ENCODE measurements at regions not wholly inside any gene's neighbourhood (a gene's known extent, or its start where the extent isn't known, plus 50 kb on each side); places are given as distances from the start of the nearest gene placed in this dataset.
"Not testable (repeated sequence)": the region's sequence is repeated elsewhere in the genome, so short reads cannot be mapped to it uniquely, and the experiment has no call there.

DNA sequence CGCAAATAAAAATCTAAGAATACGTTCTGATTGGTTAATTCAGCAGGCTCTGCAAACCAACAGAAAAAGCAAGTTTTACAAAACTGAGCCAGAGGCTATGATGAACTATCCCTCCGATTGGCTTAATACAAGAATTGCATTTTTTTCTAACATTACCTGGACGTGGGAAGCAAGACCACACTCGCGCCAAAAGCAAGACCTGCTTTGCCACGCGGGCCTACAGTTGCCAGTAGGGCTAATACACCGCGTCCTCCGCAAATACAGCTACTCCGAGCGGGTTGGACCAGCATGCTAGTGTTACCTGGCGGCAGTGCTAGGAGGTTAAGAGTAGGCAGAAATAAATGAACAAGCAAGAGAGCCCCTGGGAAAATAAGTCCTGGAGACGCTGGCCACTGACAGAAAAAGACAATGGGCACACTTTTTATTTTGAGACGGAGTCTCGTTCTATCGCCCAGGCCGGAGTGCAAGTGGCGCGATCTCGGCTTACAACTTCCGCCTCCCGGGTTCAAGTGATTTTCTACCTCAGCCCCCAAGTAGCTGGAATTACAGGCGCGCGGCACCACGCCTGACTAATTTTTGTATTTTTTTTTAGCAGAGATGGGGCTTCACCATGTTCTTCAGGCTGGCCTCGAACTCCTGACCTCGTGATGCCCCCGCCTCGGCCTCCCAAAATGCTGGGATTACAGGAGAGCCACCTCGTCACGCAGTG is 131.9 kb upstream of the BTN3A2 start:
- H3K27ac ChIP-seq, result peak overlapping the region; percentile 70 to 74
- H3K27me3 ChIP-seq, result peaks cover 0 to 7% of the 10 kb centered on the region in 2 donors
- peak overlapping the region; percentile 58 to 62 for H3K4me3 ChIP-seq
- intact Hi-C loops (cut with DNase I; ENCODE audit: low total_unique reads), result no loop called here
- no peak for DNase-seq
- H3K4me1 ChIP-seq, result peaks cover 0 to 16% (median 0%) of the 10 kb centered on the region in 4 donors
- H3K36me3 ChIP-seq, result no peaks in the 10 kb centered on the region
- TF ChIP-seq, protein P1, sequence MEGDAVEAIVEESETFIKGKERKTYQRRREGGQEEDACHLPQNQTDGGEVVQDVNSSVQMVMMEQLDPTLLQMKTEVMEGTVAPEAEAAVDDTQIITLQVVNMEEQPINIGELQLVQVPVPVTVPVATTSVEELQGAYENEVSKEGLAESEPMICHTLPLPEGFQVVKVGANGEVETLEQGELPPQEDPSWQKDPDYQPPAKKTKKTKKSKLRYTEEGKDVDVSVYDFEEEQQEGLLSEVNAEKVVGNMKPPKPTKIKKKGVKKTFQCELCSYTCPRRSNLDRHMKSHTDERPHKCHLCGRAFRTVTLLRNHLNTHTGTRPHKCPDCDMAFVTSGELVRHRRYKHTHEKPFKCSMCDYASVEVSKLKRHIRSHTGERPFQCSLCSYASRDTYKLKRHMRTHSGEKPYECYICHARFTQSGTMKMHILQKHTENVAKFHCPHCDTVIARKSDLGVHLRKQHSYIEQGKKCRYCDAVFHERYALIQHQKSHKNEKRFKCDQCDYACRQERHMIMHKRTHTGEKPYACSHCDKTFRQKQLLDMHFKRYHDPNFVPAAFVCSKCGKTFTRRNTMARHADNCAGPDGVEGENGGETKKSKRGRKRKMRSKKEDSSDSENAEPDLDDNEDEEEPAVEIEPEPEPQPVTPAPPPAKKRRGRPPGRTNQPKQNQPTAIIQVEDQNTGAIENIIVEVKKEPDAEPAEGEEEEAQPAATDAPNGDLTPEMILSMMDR (IDR thresholded peaks at IDR 0.05), result no peak
- no peaks in the 10 kb centered on the region for H3K9me3 ChIP-seq

DNA sequence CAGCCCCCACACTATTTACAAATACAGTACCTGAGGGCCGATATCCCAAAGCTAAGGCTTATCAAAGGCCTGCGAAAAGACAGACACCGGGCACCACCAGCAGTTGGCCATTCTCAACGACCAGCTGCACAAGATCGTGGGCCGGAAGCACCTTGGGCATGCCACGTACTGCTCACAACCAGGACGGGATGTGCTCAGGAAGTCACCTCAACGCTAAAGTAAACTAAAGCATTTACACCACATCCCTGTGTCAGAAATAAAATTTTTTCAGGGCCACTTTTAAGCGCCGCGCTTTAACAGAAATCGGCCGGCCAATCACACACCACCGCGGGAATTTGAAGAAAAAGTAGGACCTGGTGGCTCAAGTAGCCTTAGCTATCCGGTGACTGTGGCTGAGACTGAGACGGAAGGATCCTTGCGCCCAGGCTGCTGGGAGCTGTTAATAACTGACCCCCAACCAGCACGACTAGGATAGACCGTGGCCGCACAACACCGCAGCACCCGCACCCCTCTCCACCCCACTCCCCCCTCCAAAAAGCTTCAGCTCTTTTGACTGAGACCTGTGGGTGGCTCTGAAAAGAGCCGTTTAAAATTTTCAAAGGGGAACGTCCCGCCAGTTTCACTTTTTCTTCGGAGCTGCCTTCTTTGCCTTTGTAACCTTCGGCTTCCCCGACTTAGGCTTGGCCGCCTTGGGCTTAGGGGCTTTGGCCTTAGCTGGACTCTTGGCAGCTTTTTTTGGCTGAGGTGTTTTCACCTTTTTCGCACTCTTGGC is 131.2 kb upstream of the BTN3A2 start:
- H3K27me3 ChIP-seq, result peaks cover 0 to 7% of the 10 kb centered on the region in 2 donors
- TF ChIP-seq, protein P1 (IDR thresholded peaks at IDR 0.05), result no peak
- peaks cover 0 to 16% (median 0%) of the 10 kb centered on the region in 4 donors for H3K4me1 ChIP-seq
- H3K27ac ChIP-seq, result peak overlapping the region; percentile 70 to 74
- H3K36me3 ChIP-seq, result no peaks in the 10 kb centered on the region
- intact Hi-C loops (cut with DNase I; ENCODE audit: low total_unique reads), result no loop called here
- no peaks in the 10 kb centered on the region for H3K9me3 ChIP-seq
- peak in 1 of 2 donors; percentile 73 for DNase-seq
- peak overlapping the region; percentile 58 to 62 for H3K4me3 ChIP-seq

DNA sequence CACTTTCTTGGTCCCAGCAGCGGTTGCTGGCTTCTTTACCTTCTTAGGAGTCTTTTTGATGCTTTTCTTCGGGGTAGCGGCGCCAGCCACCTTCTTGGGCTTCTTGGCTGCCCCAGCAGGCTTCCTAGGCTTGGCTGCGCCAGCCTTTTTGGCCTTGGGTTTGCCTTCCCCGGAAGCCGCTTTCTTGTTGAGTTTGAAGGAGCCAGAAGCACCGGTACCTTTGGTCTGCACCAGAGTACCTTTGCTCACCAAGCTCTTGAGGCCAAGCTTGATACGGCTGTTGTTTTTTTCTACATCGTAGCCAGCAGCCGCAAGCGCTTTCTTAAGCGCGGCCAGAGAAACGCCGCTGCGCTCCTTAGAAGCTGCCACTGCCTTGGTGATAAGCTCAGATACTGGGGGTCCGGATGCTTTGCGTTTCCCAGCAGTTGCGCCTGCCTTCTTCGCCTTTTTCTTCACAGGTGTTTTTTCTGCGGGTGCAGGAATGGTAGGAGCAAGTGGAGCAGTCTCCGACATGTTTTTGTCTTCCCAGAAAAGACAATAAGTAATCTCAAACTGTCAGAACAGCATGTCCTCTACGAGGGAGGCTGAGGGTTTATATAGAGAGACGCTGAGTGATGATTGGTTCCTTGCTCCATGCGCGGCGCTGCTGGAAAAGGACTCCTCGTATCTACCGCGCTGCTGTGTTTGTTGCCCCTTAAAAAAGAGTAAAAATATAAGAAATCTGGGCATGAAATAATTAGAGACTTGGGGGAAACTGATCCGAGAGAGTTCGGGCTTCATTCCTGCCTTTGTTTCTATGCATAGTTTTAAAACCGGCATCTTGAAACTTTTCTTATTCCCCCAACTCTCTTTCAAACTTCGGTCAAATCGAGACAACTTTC is 130.3 kb upstream of the BTN3A2 start:
- intact Hi-C loops (cut with DNase I; ENCODE audit: low total_unique reads), result no loop called here
- Histone ChIP-seq H3K4me1 (peaks cover 0 to 16% (median 0%) of the 10 kb centered on the region in 4 donors), H3K9me3 (no peaks in the 10 kb centered on the region), H3K36me3 (no peaks in the 10 kb centered on the region), H3K27me3 (peaks cover 0 to 7% of the 10 kb centered on the region in 2 donors), H3K27ac (peak overlapping the region; percentile 70 to 74), H3K4me3 (peak overlapping the region; percentile 58 to 62)
- peak; percentile 66 to 76 for DNase-seq
- TF ChIP-seq, protein P1 (IDR thresholded peaks at IDR 0.05), result no peak

DNA sequence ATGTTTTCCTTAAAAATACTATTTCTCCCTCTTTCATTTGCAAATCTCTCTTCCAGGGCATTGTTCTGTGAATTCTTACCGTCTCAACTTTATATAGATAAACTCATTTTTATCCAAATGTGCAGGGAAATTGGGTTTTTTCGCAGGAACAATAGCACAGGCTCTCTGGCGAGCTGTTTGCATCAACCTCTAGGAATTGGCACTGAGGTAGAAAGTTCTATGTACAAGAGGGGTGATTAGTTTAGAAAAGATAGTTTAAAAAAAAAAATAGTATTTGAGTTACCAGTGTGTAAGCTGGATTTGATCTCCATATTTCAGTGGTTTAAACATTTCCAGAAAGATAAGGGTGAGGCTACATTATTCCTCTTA is 129.7 kb upstream of the BTN3A2 start:
- peaks cover 0 to 16% (median 0%) of the 10 kb centered on the region in 4 donors for H3K4me1 ChIP-seq
- no peaks in the 10 kb centered on the region for H3K36me3 ChIP-seq
- DNase-seq, result no peak
- peak overlapping the region; percentile 58 to 62 for H3K4me3 ChIP-seq
- no peaks in the 10 kb centered on the region for H3K9me3 ChIP-seq
- TF ChIP-seq, protein P1 (IDR thresholded peaks at IDR 0.05), result no peak
- peaks cover 0 to 7% of the 10 kb centered on the region in 2 donors for H3K27me3 ChIP-seq
- H3K27ac ChIP-seq, result peak overlapping the region; percentile 70 to 74
- intact Hi-C loops (cut with DNase I; ENCODE audit: low total_unique reads), result no loop called here

DNA sequence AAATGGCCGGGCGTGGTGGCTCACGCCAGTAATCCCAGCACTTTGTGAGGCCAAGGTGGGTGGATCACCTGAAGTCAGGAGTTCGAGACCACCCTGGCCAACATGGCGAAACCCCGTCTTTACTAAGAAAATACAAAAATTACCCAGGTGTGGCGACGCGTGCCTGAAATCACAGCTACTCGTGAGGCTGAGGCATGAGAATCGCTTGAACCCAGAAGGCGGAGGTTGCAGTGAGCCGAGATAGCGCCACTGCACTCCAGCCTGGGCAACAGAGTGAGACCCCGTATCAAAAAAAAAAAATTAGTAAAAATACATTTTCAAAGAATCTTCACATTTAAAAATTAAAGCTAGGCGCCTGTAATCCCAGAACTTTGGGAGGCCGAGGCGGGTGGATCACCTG is 125.6 kb upstream of the BTN3A2 start:
- DNase-seq; H3K27me3 ChIP-seq; H3K9me3 ChIP-seq; intact Hi-C loops (cut with DNase I; ENCODE audit: low total_unique reads); H3K36me3 ChIP-seq; H3K4me1 ChIP-seq: not testable (repeated sequence)
- H3K27ac ChIP-seq, result peak overlapping the region in 1 of 2 donors; percentile 81
- H3K4me3 ChIP-seq, result peak overlapping the region in 1 of 2 donors; percentile 59

All from tibial artery (tissue), 4 donors.